NB4 (cell line): ENCODE measurements at regions not wholly inside any gene's neighbourhood (a gene's known extent, or its start where the extent isn't known, plus 50 kb on each side); places are given as distances from the start of the nearest gene placed in this dataset.

ENCODE experiments used
- CTCF ChIP-seq: IDR thresholded peaks from one replicate; pipeline ENCODE4 v1.5.1; 2012; ENCODE audit warnings: low read depth, low read length
- POLR2A ChIP-seq: IDR thresholded peaks from 2 replicates; pipeline ENCODE4 v1.6.1; 2011; ENCODE audit warnings: mild to moderate bottlenecking; ENCODE audit not compliant: insufficient read length; ENCODE audit errors: extremely low read depth

- TF ChIP-seq CTCF (no peak), POLR2A (no peak)
Observed at GRCh38 chr7:32694182-32694581, 197.4 kb downstream of the KBTBD2 start.
